GM10248 (cell line): ENCODE measurements at regions not wholly inside any gene's neighbourhood (a gene's known extent, or its start where the extent isn't known, plus 50 kb on each side); places are given as distances from the start of the nearest gene placed in this dataset.

Experiments
- CTCF ChIA-PET: fragments of 300-600 bp; sonication (Branson Sonifier 250); formaldehyde crosslinking; extraction: SDS; loops from one replicate; lab custom pipeline; 2021; ENCODE audit warnings: antibody characterized with exemption; lab: Yijun Ruan, JAX
- POLR2A ChIA-PET: fragments of 350-650 bp; sonication (Branson Sonifier 250); formaldehyde crosslinking; extraction: SDS; loops from one replicate; lab custom pipeline; 2020; ENCODE audit warnings: antibody characterized with exemption; lab: Yijun Ruan, JAX
- DNase-seq: peaks from one replicate; pipeline ENCODE4 v3.0.0; 2012; ENCODE audit errors: extremely low spot score
- CTCF ChIP-seq: IDR thresholded peaks from 2 replicates; pipeline ENCODE4 v1.5.1; 2012; ENCODE audit warnings: mild to moderate bottlenecking, low read depth; ENCODE audit errors: extremely low read depth, missing control alignments, control extremely low read depth

- POLR2A ChIA-PET = no interaction called here
- no peak for DNase-seq
- TF ChIP-seq CTCF = no peak
- CTCF ChIA-PET = interaction anchor here (1.4 kb wide), 1 partner anchor 13 kb away, joined by 6 read pairs; no protein-coding TSS in a partner anchor
Observed at GRCh38 chr4:75371915-75372314, 142.3 kb downstream of the RCHY1 start.

DNA sequence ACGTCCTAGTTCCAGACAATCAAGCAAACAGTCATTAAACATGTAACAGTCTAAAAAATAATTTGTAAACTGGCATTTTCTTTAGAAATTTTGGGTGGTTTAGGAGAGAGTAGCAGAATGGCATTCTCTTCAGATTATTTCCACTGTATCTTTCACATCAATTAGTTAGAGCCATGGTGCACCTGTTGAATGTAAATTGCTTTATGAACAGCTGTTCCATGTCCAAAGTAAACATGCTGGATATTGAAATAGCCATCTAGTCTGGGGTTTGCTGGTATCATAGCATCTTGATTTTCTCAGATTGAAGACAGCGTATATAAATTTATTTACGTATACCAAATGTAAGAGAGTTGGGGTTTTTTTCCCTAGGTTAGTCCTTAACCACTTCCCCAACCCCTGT, 143.6 kb downstream of the RCHY1 start:
- ChIA-PET POLR2A (no interaction called here), CTCF (no interaction called here)
- TF ChIP-seq CTCF = no peak
- no peak for DNase-seq

- no peak for TF ChIP-seq CTCF
- CTCF ChIA-PET = no interaction called here
- no peak for DNase-seq
- POLR2A ChIA-PET = no interaction called here
Observed at GRCh38 chr4:75345423-75345822, 168.8 kb downstream of the RCHY1 start.

- ChIA-PET POLR2A (no interaction called here), CTCF (no interaction called here)
- DNase-seq = no peak
- no peak for TF ChIP-seq CTCF
Observed at GRCh38 chr4:75344915-75345314, 169.3 kb downstream of the RCHY1 start.

GRCh38 chr4:75343333-75343732, 170.9 kb downstream of the RCHY1 start:
- DNase-seq = no peak
- no peak for TF ChIP-seq CTCF
- POLR2A ChIA-PET = no interaction called here
- CTCF ChIA-PET = no interaction called here

DNA sequence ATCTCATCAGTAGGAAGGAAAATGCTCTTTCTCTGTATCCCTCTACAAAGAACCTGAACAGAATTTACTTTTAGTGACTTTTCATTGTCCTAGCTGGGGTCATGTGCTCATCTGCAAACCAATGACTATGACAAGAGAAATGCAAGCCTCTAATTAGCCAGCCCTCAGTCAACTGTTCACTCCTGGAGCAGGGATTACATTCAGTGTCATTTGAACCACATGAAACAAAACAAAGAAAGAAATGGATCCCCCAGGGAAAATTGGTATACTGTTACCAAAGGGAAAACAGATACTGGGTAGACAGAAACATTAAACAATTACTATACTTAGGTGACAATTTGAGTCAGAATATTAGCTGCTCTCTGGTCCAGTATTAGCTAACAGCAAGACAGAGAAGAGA, 173.6 kb downstream of the RCHY1 start:
- no peak for DNase-seq
- no peak for TF ChIP-seq CTCF
- ChIA-PET POLR2A (no interaction called here), CTCF (no interaction called here)
